Upper lobe of left lung (tissue), 6 donors: ENCODE measurements at regions not wholly inside any gene's neighbourhood (a gene's known extent, or its start where the extent isn't known, plus 50 kb on each side); places are given as distances from the start of the nearest gene placed in this dataset.

ENCODE experiments used
- ATAC-seq, 2 donors: fragments of 200-7000 bp; cut with Tn5 transposase; one replicate each; pipeline ENCODE4 v1.9.1; 2022; ENCODE audit warnings: mild to moderate bottlenecking in 2 of 2, moderate library complexity in 2 of 2; ENCODE audit not compliant: low FRiP score in 2 of 2
- DNase-seq, 2 donors: peaks; one replicate each; pipeline ENCODE4 v3.0.0-alpha.2; 2019 to 2020
- H3K27ac ChIP-seq, 4 donors: fragments of 200-600 bp; sonication (generic); one replicate each; pipeline ENCODE4 v1.5.1; 2016 to 2019
- H3K27me3 ChIP-seq, 4 donors: fragments of 200-600 bp; sonication (generic); one replicate each; pipeline ENCODE4 v1.5.1; 2017 to 2019
- H3K36me3 ChIP-seq, 4 donors: fragments of 200-600 bp; sonication (generic); one replicate each; pipeline ENCODE4 v1.5.1; 2016 to 2019
- H3K4me1 ChIP-seq, 4 donors: fragments of 200-600 bp; sonication (generic); one replicate each; pipeline ENCODE4 v1.5.1; 2018 to 2019
- H3K4me3 ChIP-seq, 4 donors: fragments of 200-600 bp; sonication (generic); one replicate each; pipeline ENCODE4 v1.5.1; 2017 to 2019; ENCODE audit warnings: mild to moderate bottlenecking in 2 of 4, moderate library complexity in 1 of 4
- H3K9me3 ChIP-seq, 4 donors: fragments of 200-600 bp; sonication (generic); one replicate each; pipeline ENCODE4 v1.5.1; 2018 to 2019
- EP300 ChIP-seq, 4 donors: sonication (generic); formaldehyde crosslinking; IDR thresholded peaks; one replicate each; pipeline ENCODE4 v1.5.1; 2017; ENCODE audit warnings: antibody characterized with exemption in 4 of 4, control low read depth in 2 of 4
- POLR2A ChIP-seq, 4 donors: fragments of 450-650 bp; IDR thresholded peaks; one replicate each; pipeline ENCODE4 v1.5.1; 2016 to 2017; ENCODE audit warnings: antibody characterized with exemption in 4 of 4, mild to moderate bottlenecking in 2 of 4
- POLR2AphosphoS5 ChIP-seq, 2 donors: sonication (generic); formaldehyde crosslinking; IDR thresholded peaks; one replicate each; pipeline ENCODE4 v1.5.1; 2017; ENCODE audit warnings: antibody characterized with exemption in 2 of 2
- WGBS, 2 donors: methylation state at CpG; one replicate each; pipeline ENCODE4 v1.1.5; 2017 to 2018; 5-methylcytosine and 5-hydroxymethylcytosine counted together
- TF ChIP-seq, protein P1 (sequence below), 6 experiments: fragments of 450-650 bp in 4 of 6; fragments of 200-600 bp in 2 of 6; sonication (generic) in 2 of 6; IDR thresholded peaks; one replicate each; pipeline ENCODE4 v1.5.1; 2016 to 2019; ENCODE audit warnings: antibody characterized with exemption in 6 of 6
- donor health status: DM: no; HTN: no; CAD: no; lungs with moderate emphysema.
- donor health status: DM: no; HTN: yes; CAD: no; lungs with severe emphysema.

DNA sequence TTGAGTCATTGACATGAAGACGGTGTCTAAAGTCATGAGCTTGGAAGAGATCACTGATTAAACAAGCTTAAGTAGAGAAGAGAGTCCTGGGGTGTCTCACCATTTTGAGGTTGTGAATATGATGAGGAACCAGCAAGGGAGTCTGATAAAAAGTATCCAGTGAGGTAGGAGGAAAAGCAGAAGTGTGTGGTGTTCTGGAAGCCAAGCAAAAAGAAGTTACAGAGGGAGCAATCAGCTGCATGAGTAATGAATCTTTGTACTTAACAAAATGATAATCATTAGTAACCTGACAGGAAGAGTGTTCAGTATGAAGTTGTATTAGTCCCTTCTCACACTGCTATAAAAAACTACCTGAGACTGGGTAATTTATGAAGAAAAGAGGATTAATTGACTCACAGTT lies 131.3 kb downstream of the C11orf87 start:
- Histone ChIP-seq H3K9me3 (peaks cover 0 to 4% (median 0%) of the 10 kb centered on the region in 4 donors), H3K4me3 (no peak overlapping the region), H3K4me1 (no peaks in the 10 kb centered on the region), H3K27ac (no peak overlapping the region), H3K27me3 (no peaks in the 10 kb centered on the region), H3K36me3 (no peaks in the 10 kb centered on the region)
- WGBS, 2 donors, result 96% methylated on average over 1 of the region's 1 CpG
- DNase-seq (no peak), ATAC-seq (no peak)
- TF ChIP-seq POLR2AphosphoS5 (IDR thresholded peaks at IDR 0.05), result no peak

DNA sequence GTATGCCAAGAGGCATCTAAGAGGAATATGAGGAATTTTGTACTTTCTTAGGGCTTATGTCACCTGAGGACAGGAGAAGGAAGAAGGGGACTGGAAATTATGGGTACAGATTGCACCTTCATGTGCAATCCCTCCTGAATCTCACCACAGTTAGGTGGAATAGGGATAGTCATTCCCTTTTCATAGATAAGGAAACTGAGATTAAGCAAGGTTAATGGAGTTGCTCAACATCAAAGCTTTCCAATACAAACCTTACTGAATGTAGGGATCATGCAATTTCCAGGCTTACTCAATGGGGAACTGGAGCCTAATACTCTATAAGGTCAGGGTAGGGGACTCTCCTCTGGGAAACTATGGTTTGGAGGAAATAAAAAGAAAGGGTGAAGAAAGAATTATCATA lies 133.0 kb downstream of the C11orf87 start:
- TF ChIP-seq, protein P1, sequence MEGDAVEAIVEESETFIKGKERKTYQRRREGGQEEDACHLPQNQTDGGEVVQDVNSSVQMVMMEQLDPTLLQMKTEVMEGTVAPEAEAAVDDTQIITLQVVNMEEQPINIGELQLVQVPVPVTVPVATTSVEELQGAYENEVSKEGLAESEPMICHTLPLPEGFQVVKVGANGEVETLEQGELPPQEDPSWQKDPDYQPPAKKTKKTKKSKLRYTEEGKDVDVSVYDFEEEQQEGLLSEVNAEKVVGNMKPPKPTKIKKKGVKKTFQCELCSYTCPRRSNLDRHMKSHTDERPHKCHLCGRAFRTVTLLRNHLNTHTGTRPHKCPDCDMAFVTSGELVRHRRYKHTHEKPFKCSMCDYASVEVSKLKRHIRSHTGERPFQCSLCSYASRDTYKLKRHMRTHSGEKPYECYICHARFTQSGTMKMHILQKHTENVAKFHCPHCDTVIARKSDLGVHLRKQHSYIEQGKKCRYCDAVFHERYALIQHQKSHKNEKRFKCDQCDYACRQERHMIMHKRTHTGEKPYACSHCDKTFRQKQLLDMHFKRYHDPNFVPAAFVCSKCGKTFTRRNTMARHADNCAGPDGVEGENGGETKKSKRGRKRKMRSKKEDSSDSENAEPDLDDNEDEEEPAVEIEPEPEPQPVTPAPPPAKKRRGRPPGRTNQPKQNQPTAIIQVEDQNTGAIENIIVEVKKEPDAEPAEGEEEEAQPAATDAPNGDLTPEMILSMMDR (IDR thresholded peaks at IDR 0.05), result no peak
- TF ChIP-seq POLR2A (IDR thresholded peaks at IDR 0.05) (no peak), POLR2AphosphoS5 (IDR thresholded peaks at IDR 0.05) (no peak), EP300 (IDR thresholded peaks at IDR 0.05) (no peak)
- H3K4me3 ChIP-seq, result no peak overlapping the region
- no peak overlapping the region for H3K27ac ChIP-seq
- H3K36me3 ChIP-seq, result no peaks in the 10 kb centered on the region
- no peaks in the 10 kb centered on the region for H3K4me1 ChIP-seq
- DNase-seq (no peak), ATAC-seq (no peak)
- H3K9me3 ChIP-seq, result peaks cover 0 to 4% (median 0%) of the 10 kb centered on the region in 4 donors
- no peaks in the 10 kb centered on the region for H3K27me3 ChIP-seq

DNA sequence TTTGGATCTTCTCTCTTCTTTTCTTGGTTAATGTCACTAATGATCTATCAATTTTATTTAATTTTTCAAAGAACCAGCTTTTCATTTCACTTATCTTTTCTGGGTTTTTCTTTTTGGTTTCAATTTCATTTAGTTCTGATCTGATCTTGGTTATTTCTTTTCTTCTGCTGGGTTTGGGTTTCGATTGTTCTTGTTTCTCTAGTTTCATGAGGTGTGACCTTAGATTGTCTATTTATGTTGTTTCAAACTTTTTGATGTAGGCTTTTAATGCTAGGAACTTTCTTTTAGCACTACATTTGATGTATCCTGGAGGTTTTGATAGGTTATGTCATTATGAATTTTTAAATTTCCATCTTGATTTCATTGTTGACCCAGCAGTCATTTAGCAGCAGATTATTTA lies 142.3 kb downstream of the C11orf87 start:
- ATAC-seq, result no peak
- whole genome bisulfite sequencing, 2 donors, result 86 to 96% methylated on average over 1 of the region's 1 CpG
- DNase-seq, result no peak
- Histone ChIP-seq H3K4me1 (no peaks in the 10 kb centered on the region), H3K4me3 (no peak overlapping the region), H3K27me3 (no peaks in the 10 kb centered on the region), H3K36me3 (no peaks in the 10 kb centered on the region), H3K9me3 (peaks cover 0 to 6% (median 0%) of the 10 kb centered on the region in 4 donors), H3K27ac (no peak overlapping the region)
- TF ChIP-seq, protein P1 (IDR thresholded peaks at IDR 0.05), result no peak
- TF ChIP-seq POLR2A (IDR thresholded peaks at IDR 0.05) (no peak), POLR2AphosphoS5 (IDR thresholded peaks at IDR 0.05) (no peak), EP300 (IDR thresholded peaks at IDR 0.05) (no peak)

DNA sequence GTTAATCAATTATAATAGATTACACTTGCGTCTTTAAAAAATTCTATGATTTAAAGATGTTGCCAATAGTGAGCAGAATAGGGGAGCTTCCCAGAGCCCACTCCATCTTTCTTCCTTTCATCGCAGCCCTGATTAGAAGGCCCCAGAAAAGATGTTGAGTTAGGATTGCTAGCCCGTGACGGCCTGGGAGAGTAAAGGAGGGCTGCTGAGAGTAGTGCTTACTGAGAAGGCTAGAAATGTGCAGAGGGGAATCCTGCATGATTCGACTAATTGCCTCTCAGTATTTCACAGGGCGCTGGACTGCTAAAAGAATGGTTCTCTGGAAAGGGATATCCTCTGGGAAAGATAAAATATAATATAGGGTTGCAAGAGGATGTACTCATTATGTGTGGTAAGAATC lies 160.5 kb downstream of the C11orf87 start:
- no peak for ATAC-seq
- H3K36me3 ChIP-seq, result no peaks in the 10 kb centered on the region
- H3K27me3 ChIP-seq, result no peaks in the 10 kb centered on the region
- H3K9me3 ChIP-seq, result no peaks in the 10 kb centered on the region
- no peak overlapping the region for H3K4me3 ChIP-seq
- TF ChIP-seq, protein P1 (IDR thresholded peaks at IDR 0.05), result no peak
- no peak for TF ChIP-seq POLR2A (IDR thresholded peaks at IDR 0.05)
- no peak for TF ChIP-seq EP300 (IDR thresholded peaks at IDR 0.05)
- TF ChIP-seq POLR2AphosphoS5 (IDR thresholded peaks at IDR 0.05), result no peak
- 82 to 83% methylated on average over 6 of the region's 6 CpGs for WGBS, 2 donors
- H3K27ac ChIP-seq, result no peak overlapping the region
- DNase-seq, result no peak
- no peaks in the 10 kb centered on the region for H3K4me1 ChIP-seq

DNA sequence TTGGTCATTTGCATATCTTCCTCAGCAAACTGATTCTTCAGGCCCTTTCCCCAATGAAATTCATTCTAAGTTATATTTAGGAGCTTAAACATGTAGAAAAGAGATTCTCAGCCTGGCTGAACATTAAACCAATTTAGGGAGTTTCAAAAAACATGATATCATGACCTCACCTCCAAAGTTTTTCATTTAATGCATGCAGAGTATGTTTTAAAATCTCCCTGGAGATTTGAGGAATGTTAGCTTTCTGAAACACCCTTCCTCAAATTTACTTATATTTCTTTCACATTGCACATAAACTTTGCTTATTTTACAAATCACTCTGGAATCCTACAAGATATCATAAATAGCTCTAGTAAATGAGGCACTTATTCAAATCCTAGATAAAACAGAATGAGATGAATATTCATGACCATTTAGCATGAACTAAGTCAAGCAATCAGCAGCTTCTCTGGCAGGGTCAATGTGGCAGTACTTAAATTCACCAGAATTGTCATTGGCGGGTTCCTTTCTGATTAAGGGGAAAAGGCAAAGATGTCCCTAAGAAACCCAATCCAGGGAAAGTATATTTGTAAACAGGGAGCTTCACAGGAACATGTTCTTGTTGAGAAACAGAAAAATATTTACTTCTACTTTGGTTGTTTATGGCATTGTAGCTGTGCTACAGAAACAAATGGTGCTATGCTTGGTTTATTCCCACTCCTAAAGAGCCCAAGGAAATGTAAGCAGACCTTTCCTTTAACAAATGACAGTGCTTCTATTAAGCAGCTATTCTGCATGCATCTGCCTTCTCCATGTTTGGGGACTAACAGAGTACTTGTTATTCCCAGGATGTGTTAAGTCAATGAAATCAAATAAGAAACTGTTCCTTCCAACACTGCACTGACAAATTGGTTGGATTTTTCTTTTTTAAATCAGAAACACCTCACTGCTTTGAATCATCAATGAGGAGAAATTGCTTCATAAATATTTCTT lies 162.3 kb downstream of the C11orf87 start:
- H3K4me1 ChIP-seq, result no peaks in the 10 kb centered on the region
- 74 to 83% methylated on average over 1 of the region's 1 CpG for WGBS, 2 donors
- no peak for TF ChIP-seq POLR2AphosphoS5 (IDR thresholded peaks at IDR 0.05)
- TF ChIP-seq, protein P1 (IDR thresholded peaks at IDR 0.05), result no peak
- no peak for TF ChIP-seq POLR2A (IDR thresholded peaks at IDR 0.05)
- no peak for TF ChIP-seq EP300 (IDR thresholded peaks at IDR 0.05)

More for the DNA sequence above, 162.3 kb downstream of the C11orf87 start:
- H3K27me3 ChIP-seq, result no peaks in the 10 kb centered on the region
- H3K36me3 ChIP-seq, result no peaks in the 10 kb centered on the region
- ATAC-seq, result no peak
- H3K27ac ChIP-seq, result no peak overlapping the region
- DNase-seq, result no peak
- no peak overlapping the region for H3K4me3 ChIP-seq
- no peaks in the 10 kb centered on the region for H3K9me3 ChIP-seq
